H9 (cell line): ENCODE measurements at regions not wholly inside any gene's neighbourhood (a gene's known extent, or its start where the extent isn't known, plus 50 kb on each side); places are given as distances from the start of the nearest gene placed in this dataset.

Experiments used
- DNase-seq: peaks from one replicate; pipeline ENCODE4 v3.0.0-alpha.2; 2017
- H2AFZ ChIP-seq: one replicate; pipeline ENCODE4 v1.6.1; 2013; ENCODE audit warnings: mild to moderate bottlenecking, low read length, control low read depth, moderate library complexity
- H2AK5ac ChIP-seq: 2 replicates; pipeline ENCODE4 v1.6.1; 2013; ENCODE audit warnings: low read length, control low read depth, mixed read lengths; ENCODE audit not compliant: insufficient read length
- H2BK120ac ChIP-seq: one replicate; pipeline ENCODE4 v1.6.1; 2013; ENCODE audit warnings: low read depth, mild to moderate bottlenecking, low read length, control low read depth, inconsistent platforms; ENCODE audit not compliant: poor library complexity, severe bottlenecking
- H2BK12ac ChIP-seq: 2 replicates; pipeline ENCODE4 v1.6.1; 2013; ENCODE audit warnings: low read length, control low read depth, mixed read lengths, low read depth; ENCODE audit not compliant: insufficient read length
- H2BK15ac ChIP-seq: 2 replicates; pipeline ENCODE4 v1.6.1; 2013; ENCODE audit warnings: low read depth, low read length, control low read depth
- H2BK20ac ChIP-seq: one replicate; pipeline ENCODE4 v1.6.1; 2013; ENCODE audit warnings: low read depth, mild to moderate bottlenecking, low read length, control low read depth, inconsistent platforms; ENCODE audit not compliant: poor library complexity, severe bottlenecking
- H2BK5ac ChIP-seq: 2 replicates; pipeline ENCODE4 v1.6.1; 2013; ENCODE audit warnings: low read length, control low read depth, mixed read lengths; ENCODE audit not compliant: insufficient read length
- H3K14ac ChIP-seq: 2 replicates; pipeline ENCODE4 v1.6.1; 2013; ENCODE audit warnings: low read length, control low read depth; ENCODE audit not compliant: insufficient read depth
- H3K18ac ChIP-seq: 2 replicates; pipeline ENCODE4 v1.6.1; 2013; ENCODE audit warnings: low read depth, mild to moderate bottlenecking, mixed read lengths, low read length, control low read depth; ENCODE audit not compliant: insufficient read length
- H3K23ac ChIP-seq: 2 replicates; pipeline ENCODE4 v1.6.1; 2013; ENCODE audit warnings: low read length, control low read depth, mixed read lengths, low read depth; ENCODE audit not compliant: insufficient read length
- H3K23me2 ChIP-seq: 2 replicates; pipeline ENCODE4 v1.6.1; 2013; ENCODE audit warnings: low read depth, mild to moderate bottlenecking, mixed read lengths, low read length, control low read depth; ENCODE audit not compliant: insufficient read length, poor library complexity, severe bottlenecking
- H3K27ac ChIP-seq: 2 replicates; pipeline ENCODE4 v1.5.1; 2013; ENCODE audit warnings: low read length, control low read depth, mixed read lengths, low read depth; ENCODE audit not compliant: insufficient read length
- H3K27me3 ChIP-seq: 2 replicates; pipeline ENCODE4 v1.6.1; 2013; ENCODE audit warnings: low read length, control low read depth, inconsistent platforms; ENCODE audit not compliant: insufficient read depth
- H3K4ac ChIP-seq: 2 replicates; pipeline ENCODE4 v1.6.1; 2013; ENCODE audit warnings: low read depth, mild to moderate bottlenecking, control low read depth, inconsistent platforms, low read length, moderate library complexity
- H3K4me1 ChIP-seq: 2 replicates; pipeline ENCODE4 v1.6.1; 2013; ENCODE audit warnings: low read length, control low read depth, inconsistent platforms; ENCODE audit not compliant: insufficient read depth
- H3K4me2 ChIP-seq: 2 replicates; pipeline ENCODE4 v1.6.1; 2013; ENCODE audit warnings: low read length, control low read depth, mixed read lengths; ENCODE audit not compliant: insufficient read length, insufficient read depth
- H3K56ac ChIP-seq: 2 replicates; pipeline ENCODE4 v1.6.1; 2013; ENCODE audit warnings: low read depth, mild to moderate bottlenecking, mixed read lengths, low read length, control low read depth; ENCODE audit not compliant: insufficient read length
- H3K79me1 ChIP-seq: 2 replicates; pipeline ENCODE4 v1.6.1; 2013; ENCODE audit warnings: low read depth, mild to moderate bottlenecking, moderate library complexity, low read length, control low read depth, inconsistent platforms; ENCODE audit not compliant: insufficient read depth, poor library complexity, severe bottlenecking
- H3K79me2 ChIP-seq: 2 replicates; pipeline ENCODE4 v1.6.1; 2013; ENCODE audit warnings: low read length, control low read depth, inconsistent platforms; ENCODE audit not compliant: insufficient read depth
- H3K9ac ChIP-seq: 2 replicates; pipeline ENCODE4 v1.6.1; 2013; ENCODE audit warnings: low read length, control low read depth, mixed read lengths; ENCODE audit not compliant: insufficient read length; ENCODE audit errors: extremely low read depth
- H3K9me3 ChIP-seq: one replicate; pipeline ENCODE4 v1.6.1; 2013; ENCODE audit warnings: low read depth, low read length, inconsistent platforms; ENCODE audit not compliant: control insufficient read depth
- H3T11ph ChIP-seq: one replicate; pipeline ENCODE4 v1.6.1; 2013; ENCODE audit warnings: mild to moderate bottlenecking, low read length, control low read depth, inconsistent platforms
- H4K20me1 ChIP-seq: one replicate; pipeline ENCODE4 v1.6.1; 2013; ENCODE audit not compliant: control insufficient read depth, insufficient read length, insufficient read depth
- H4K5ac ChIP-seq: 2 replicates; pipeline ENCODE4 v1.6.1; 2013; ENCODE audit warnings: low read depth, mild to moderate bottlenecking, mixed read lengths, low read length, control low read depth; ENCODE audit not compliant: insufficient read length
- H4K8ac ChIP-seq: replicated peaks from 2 replicates; pipeline ENCODE4 v1.6.1; 2013; ENCODE audit warnings: low read length, control low read depth, mixed read lengths, low read depth; ENCODE audit not compliant: insufficient read length
- H4K91ac ChIP-seq: 2 replicates; pipeline ENCODE4 v1.6.1; 2013; ENCODE audit warnings: low read depth, mild to moderate bottlenecking, moderate library complexity, mixed read lengths, low read length, control low read depth; ENCODE audit not compliant: insufficient read length
- H3K27ac Mint-ChIP-seq, 3 experiments: 2 replicates in 2 of 3; 3 replicates in 1 of 3; pipeline ENCODE4 v1.8.0; 2020 to 2021; ENCODE audit warnings: mixed read lengths in 3 of 3, mild to moderate bottlenecking in 1 of 3, moderate library complexity in 1 of 3
- H3K27me3 Mint-ChIP-seq: 2 replicates; pipeline ENCODE4 v1.8.0; 2021; ENCODE audit warnings: low read depth, mild to moderate bottlenecking, moderate library complexity, mixed read lengths
- H3K36me3 Mint-ChIP-seq, 3 experiments: 2 replicates in 2 of 3; 3 replicates in 1 of 3; pipeline ENCODE4 v1.8.0; 2020 to 2021; ENCODE audit warnings: low read depth in 3 of 3, mixed read lengths in 3 of 3; ENCODE audit not compliant: insufficient read depth in 1 of 3
- H3K4me1 Mint-ChIP-seq, 2 experiments: 2 replicates each; pipeline ENCODE4 v1.8.0; 2020; ENCODE audit warnings: mixed read lengths in 2 of 2
- H3K4me3 Mint-ChIP-seq, 2 experiments: 2 replicates in 1 of 2; 3 replicates in 1 of 2; pipeline ENCODE4 v1.8.0; 2020 to 2021; ENCODE audit warnings: mild to moderate bottlenecking in 2 of 2, mixed read lengths in 2 of 2, moderate library complexity in 1 of 2
- H3K9me3 Mint-ChIP-seq, 2 experiments: 2 replicates in 1 of 2; 3 replicates in 1 of 2; pipeline ENCODE4 v1.8.0; 2020; ENCODE audit warnings: mild to moderate bottlenecking in 2 of 2, mixed read lengths in 2 of 2, moderate library complexity in 1 of 2
- CTCF ChIP-seq: fragments of 200-600 bp; sonication (generic); conservative IDR thresholded peaks from 3 replicates; pipeline ENCODE4 v1.8.0; 2021; ENCODE audit warnings: antibody characterized with exemption, mild to moderate bottlenecking
- WGBS: extraction: QIAGEN DNeasy Blood & Tissue Kit; methylation state at CpG from one replicate; pipeline ENCODE4 v1.1.7; 2013; ENCODE audit warnings: missing lambda C conversion rate, low lambda C conversion rate, mixed read lengths; ENCODE audit not compliant: insufficient read length; ENCODE audit errors: extremely low coverage; 5-methylcytosine and 5-hydroxymethylcytosine counted together

- H3K79me1 ChIP-seq, result no peaks in the 10 kb centered on the region
- no peak overlapping the region for H3K27ac Mint-ChIP-seq
- no peak overlapping the region for H3K9ac ChIP-seq
- no peaks in the 10 kb centered on the region for H3K9me3 ChIP-seq
- no peaks in the 10 kb centered on the region for H4K20me1 ChIP-seq
- peaks cover 3% of the 10 kb centered on the region in 2 experiments; a peak in 1 of 5 replicates for H3K9me3 Mint-ChIP-seq
- H3K4me2 ChIP-seq, result no peak overlapping the region
- no peak overlapping the region for H2AK5ac ChIP-seq
- H2BK20ac ChIP-seq, result no peak overlapping the region
- DNase-seq, result no peak
- no peaks in the 10 kb centered on the region; the same call in 1 of the 2 replicates for H3K27me3 Mint-ChIP-seq
- H3K4me1 ChIP-seq, result peaks cover 5% of the 10 kb centered on the region; the same call in 1 of the 2 replicates
- H2BK120ac ChIP-seq, result no peak overlapping the region
- H3K4me3 Mint-ChIP-seq, result no peak overlapping the region
- H4K91ac ChIP-seq, result no peak overlapping the region
- H3K18ac ChIP-seq, result no peak overlapping the region
- no peaks in the 10 kb centered on the region for H3K27me3 ChIP-seq
- H3K79me2 ChIP-seq, result no peaks in the 10 kb centered on the region
- no peak overlapping the region for H3K56ac ChIP-seq
- no peak overlapping the region for H3K14ac ChIP-seq
- WGBS, result no CpG with 5 or more reads among the region's 5 CpGs
- H3T11ph ChIP-seq, result no peak overlapping the region
- H3K36me3 Mint-ChIP-seq, result no peaks in the 10 kb centered on the region
- no peak overlapping the region for H3K27ac ChIP-seq
- no peak overlapping the region for H4K8ac ChIP-seq
- H2BK15ac ChIP-seq, result no peak overlapping the region
- H3K4me1 Mint-ChIP-seq, result peaks cover 7 to 8% of the 10 kb centered on the region in 2 experiments
- H3K23ac ChIP-seq, result no peak overlapping the region
- no peak overlapping the region for H2BK5ac ChIP-seq
- no peak overlapping the region for H2BK12ac ChIP-seq
- TF ChIP-seq CTCF, result peak; percentile 30; the same call in 2 of the 3 replicates
- no peak overlapping the region for H4K5ac ChIP-seq
- no peak overlapping the region for H3K4ac ChIP-seq
- H3K23me2 ChIP-seq, result no peaks in the 10 kb centered on the region
- no peak overlapping the region for H2AFZ ChIP-seq
Measured at GRCh38 chr1:187513190-187513589, 684.4 kb downstream of the PLA2G4A start.
